ENCODE measurements at regions not wholly inside any gene's neighbourhood (a gene's known extent, or its start where the extent isn't known, plus 50 kb on each side); places are given as distances from the start of the nearest gene placed in this dataset.

- no peak for TF ChIP-seq JUNB (CRISPR knock-in tag; IDR thresholded peaks at IDR 0.05; ENCODE audit: borderline replicate concordance)
- no peak for TF ChIP-seq ELK4 (CRISPR knock-in tag; IDR thresholded peaks at IDR 0.05; ENCODE audit: borderline replicate concordance)
- TF ChIP-seq CTCF (CRISPR knock-in tag; IDR thresholded peaks at IDR 0.05): no peak
- TF ChIP-seq SMC3 (IDR thresholded peaks at IDR 0.05; ENCODE audit: low read length): no peak
- TF ChIP-seq ZNF274 (CRISPR knock-in tag; IDR thresholded peaks at IDR 0.05): no peak
- TF ChIP-seq SNAPC2 (CRISPR knock-in tag; IDR thresholded peaks at IDR 0.05): no peak
- no peak for TF ChIP-seq NPAS2 (CRISPR knock-in tag; IDR thresholded peaks at IDR 0.05; ENCODE audit: borderline replicate concordance)
- TF ChIP-seq HNF1A (IDR thresholded peaks at IDR 0.05; ENCODE audit: low read depth): no peak
- no peak for TF ChIP-seq HNF1A (CRISPR knock-in tag; IDR thresholded peaks at IDR 0.05; ENCODE audit: borderline replicate concordance)
- TF ChIP-seq ZNF777 (CRISPR knock-in tag; IDR thresholded peaks at IDR 0.05): no peak
- no peak for TF ChIP-seq POLR2A (IDR thresholded peaks at IDR 0.05; ENCODE audit: insufficient read depth in 1 of 2, low read depth in 2 of 2, low read length in 2 of 2)
- no peak for TF ChIP-seq DNMT3B (CRISPR knock-in tag; conservative IDR thresholded peaks at IDR 0.05)
- TF ChIP-seq USF2 (IDR thresholded peaks at IDR 0.05; ENCODE audit: low read depth, low read length): no peak
- TF ChIP-seq USF2 (CRISPR knock-in tag; IDR thresholded peaks at IDR 0.05; ENCODE audit: borderline replicate concordance): no peak
- no peak for TF ChIP-seq MTA1 (CRISPR knock-in tag; IDR thresholded peaks at IDR 0.05; ENCODE audit: borderline replicate concordance)
Measured at GRCh38 chr5:35316611-35317274, 86.5 kb upstream of the PRLR start.

Measured in HepG2 (cell line).